ENCODE measurements at regions not wholly inside any gene's neighbourhood (a gene's known extent, or its start where the extent isn't known, plus 50 kb on each side); places are given as distances from the start of the nearest gene placed in this dataset.

DNA sequence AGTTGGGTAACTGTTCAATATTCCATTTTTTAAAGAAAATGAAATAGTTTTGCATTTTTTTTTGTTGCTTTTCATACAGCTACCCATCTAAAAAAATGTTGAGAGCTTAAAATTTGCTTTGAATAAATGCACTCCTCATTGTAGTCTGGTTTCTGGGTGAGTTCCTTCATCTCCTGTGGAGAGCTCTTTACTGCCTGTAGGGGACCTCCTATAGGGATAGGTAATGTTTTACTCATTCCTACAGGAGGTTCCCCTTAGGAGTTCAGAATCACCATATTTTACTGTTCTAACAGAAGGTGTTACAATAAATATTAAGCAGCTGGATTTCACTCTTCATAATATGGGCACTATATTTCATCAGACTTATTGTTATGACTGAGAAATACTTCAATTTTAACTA, 947.3 kb upstream of the CRIM1 start:
- TF ChIP-seq, protein P1, sequence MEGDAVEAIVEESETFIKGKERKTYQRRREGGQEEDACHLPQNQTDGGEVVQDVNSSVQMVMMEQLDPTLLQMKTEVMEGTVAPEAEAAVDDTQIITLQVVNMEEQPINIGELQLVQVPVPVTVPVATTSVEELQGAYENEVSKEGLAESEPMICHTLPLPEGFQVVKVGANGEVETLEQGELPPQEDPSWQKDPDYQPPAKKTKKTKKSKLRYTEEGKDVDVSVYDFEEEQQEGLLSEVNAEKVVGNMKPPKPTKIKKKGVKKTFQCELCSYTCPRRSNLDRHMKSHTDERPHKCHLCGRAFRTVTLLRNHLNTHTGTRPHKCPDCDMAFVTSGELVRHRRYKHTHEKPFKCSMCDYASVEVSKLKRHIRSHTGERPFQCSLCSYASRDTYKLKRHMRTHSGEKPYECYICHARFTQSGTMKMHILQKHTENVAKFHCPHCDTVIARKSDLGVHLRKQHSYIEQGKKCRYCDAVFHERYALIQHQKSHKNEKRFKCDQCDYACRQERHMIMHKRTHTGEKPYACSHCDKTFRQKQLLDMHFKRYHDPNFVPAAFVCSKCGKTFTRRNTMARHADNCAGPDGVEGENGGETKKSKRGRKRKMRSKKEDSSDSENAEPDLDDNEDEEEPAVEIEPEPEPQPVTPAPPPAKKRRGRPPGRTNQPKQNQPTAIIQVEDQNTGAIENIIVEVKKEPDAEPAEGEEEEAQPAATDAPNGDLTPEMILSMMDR (IDR thresholded peaks at IDR 0.05) = no peak
- TF ChIP-seq POLR2A (IDR thresholded peaks at IDR 0.05) = no peak
- Histone ChIP-seq H3K27me3 (no peaks in the 10 kb centered on the region), H3K9me3 (no peaks in the 10 kb centered on the region), H3K4me1 (no peaks in the 10 kb centered on the region), H3K27ac (no peak overlapping the region), H3K4me3 (no peak overlapping the region), H3K36me3 (no peaks in the 10 kb centered on the region)
- intact Hi-C loops (cut with DNase I) = no loop called here
- DNase-seq (no peak), ATAC-seq (no peak)

GRCh38 chr2:35391736-35392442, 963.7 kb upstream of the CRIM1 start:
- Histone ChIP-seq H3K4me1 (no peaks in the 10 kb centered on the region), H3K27ac (no peak overlapping the region), H3K9me3 (no peaks in the 10 kb centered on the region), H3K36me3 (no peaks in the 10 kb centered on the region), H3K4me3 (no peak overlapping the region), H3K27me3 (no peaks in the 10 kb centered on the region)
- DNase-seq = peak in 1 of 3 donors; percentile 38
- peak in 1 of 4 donors; percentile 17 for ATAC-seq
- intact Hi-C loops (cut with DNase I) = no loop called here
- 76% methylated on average over 10 of the region's 22 CpGs for WGBS (ENCODE audit: insufficient coverage, low coverage, low lambda C conversion rate, missing lambda C conversion rate)
- no peak for TF ChIP-seq POLR2A (IDR thresholded peaks at IDR 0.05)
- TF ChIP-seq, protein P1 (IDR thresholded peaks at IDR 0.05) = no peak

DNA sequence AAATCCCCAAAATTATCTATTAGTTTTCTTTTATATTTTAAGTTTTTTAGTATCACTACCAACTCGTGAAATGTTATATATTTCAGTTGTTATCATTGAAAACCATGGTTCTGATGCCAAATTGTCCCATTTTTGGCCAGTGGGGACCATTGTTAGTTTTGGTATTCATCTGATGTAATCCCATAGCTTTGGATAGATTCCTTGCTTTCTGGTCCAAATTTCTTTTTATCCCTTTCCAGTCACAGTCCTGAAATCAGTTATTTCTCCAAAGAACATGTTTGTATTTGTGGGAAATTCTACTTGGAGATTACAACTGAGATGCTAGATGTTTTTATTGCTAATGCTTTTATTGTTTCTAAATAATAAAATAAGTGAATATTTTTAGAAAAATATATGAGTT, 976.8 kb upstream of the CRIM1 start:
- intact Hi-C loops (cut with DNase I) = no loop called here
- no peak overlapping the region for H3K27ac ChIP-seq
- WGBS (ENCODE audit: insufficient coverage, low coverage, low lambda C conversion rate, missing lambda C conversion rate) = 26% methylated on average over 1 of the region's 1 CpG
- no peaks in the 10 kb centered on the region for H3K36me3 ChIP-seq
- H3K27me3 ChIP-seq = no peaks in the 10 kb centered on the region
- ATAC-seq (no peak), DNase-seq (no peak)
- H3K9me3 ChIP-seq = no peaks in the 10 kb centered on the region
- TF ChIP-seq, protein P1 (IDR thresholded peaks at IDR 0.05) = no peak
- no peak for TF ChIP-seq POLR2A (IDR thresholded peaks at IDR 0.05)
- H3K4me1 ChIP-seq = no peaks in the 10 kb centered on the region
- no peak overlapping the region for H3K4me3 ChIP-seq

DNA sequence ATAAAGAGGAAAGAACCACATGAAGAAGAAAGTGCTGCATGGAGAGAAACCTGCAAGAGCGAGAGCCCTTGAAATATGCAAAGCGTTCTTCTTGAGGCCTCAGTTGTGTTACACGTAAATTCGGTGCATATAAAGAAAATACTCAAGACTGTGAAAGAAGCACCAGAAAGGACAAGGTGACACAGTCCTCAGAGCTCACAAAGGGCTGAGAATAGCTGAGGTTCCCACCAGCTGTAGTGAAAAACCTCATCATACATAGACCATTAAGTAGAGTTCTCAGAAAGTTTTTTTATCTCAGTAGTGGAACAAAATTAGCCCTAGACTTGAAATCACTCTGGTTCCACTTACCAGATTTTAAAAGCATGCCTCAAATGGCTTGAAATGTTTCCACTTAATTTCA, 980.7 kb upstream of the CRIM1 start:
- Histone ChIP-seq H3K27me3 (no peaks in the 10 kb centered on the region), H3K4me1 (no peaks in the 10 kb centered on the region), H3K36me3 (no peaks in the 10 kb centered on the region), H3K4me3 (no peak overlapping the region), H3K27ac (no peak overlapping the region), H3K9me3 (no peaks in the 10 kb centered on the region)
- ATAC-seq (no peak), DNase-seq (no peak)
- intact Hi-C loops (cut with DNase I) = no loop called here
- 56% methylated on average over 2 of the region's 4 CpGs for WGBS (ENCODE audit: insufficient coverage, low coverage, low lambda C conversion rate, missing lambda C conversion rate)
- TF ChIP-seq POLR2A (IDR thresholded peaks at IDR 0.05) = no peak
- TF ChIP-seq, protein P1 (IDR thresholded peaks at IDR 0.05) = no peak

- no peaks in the 10 kb centered on the region for H3K4me1 ChIP-seq
- no peaks in the 10 kb centered on the region for H3K36me3 ChIP-seq
- intact Hi-C loops (cut with DNase I) = no loop called here
- ATAC-seq = no peak
- no peaks in the 10 kb centered on the region for H3K27me3 ChIP-seq
- H3K4me3 ChIP-seq = no peak overlapping the region
- no peak overlapping the region for H3K27ac ChIP-seq
- WGBS (ENCODE audit: insufficient coverage, low coverage, low lambda C conversion rate, missing lambda C conversion rate) = 40% methylated on average over 2 of the region's 2 CpGs
- TF ChIP-seq POLR2A (IDR thresholded peaks at IDR 0.05) = no peak
- TF ChIP-seq, protein P1 (IDR thresholded peaks at IDR 0.05) = no peak
- no peak for DNase-seq
- no peaks in the 10 kb centered on the region for H3K9me3 ChIP-seq
Measured at GRCh38 chr2:35365859-35366258, 989.7 kb upstream of the CRIM1 start.

Measured in right lobe of liver (tissue), 6 donors.